ENCODE measurements at regions not wholly inside any gene's neighbourhood (a gene's known extent, or its start where the extent isn't known, plus 50 kb on each side); places are given as distances from the start of the nearest gene placed in this dataset.

- no peak for DNase-seq
Observed at GRCh38 chr17:33404070-33404819, 111.2 kb upstream of the ASIC2 start.

GRCh38 chr17:33416131-33416530, 123.0 kb upstream of the ASIC2 start:
- DNase-seq = no peak

GRCh38 chr17:33421933-33422332, 128.8 kb upstream of the ASIC2 start:
- no peak for DNase-seq

- DNase-seq = no peak
Observed at GRCh38 chr17:33433581-33433980, 140.5 kb upstream of the ASIC2 start.

- no peak for DNase-seq
Observed at GRCh38 chr17:33434841-33435240, 141.7 kb upstream of the ASIC2 start.

- no peak for DNase-seq
Observed at GRCh38 chr17:33435721-33436301, 142.7 kb upstream of the ASIC2 start.

- no peak for DNase-seq
Observed at GRCh38 chr17:33436321-33436720, 143.2 kb upstream of the ASIC2 start.

GRCh38 chr17:33438139-33438538, 145.0 kb upstream of the ASIC2 start:
- no peak for DNase-seq

GRCh38 chr17:33438578-33438977, 145.5 kb upstream of the ASIC2 start:
- no peak for DNase-seq

- DNase-seq = no peak
Observed at GRCh38 chr17:33442320-33442719, 149.2 kb upstream of the ASIC2 start.

GRCh38 chr17:33444731-33445130, 151.6 kb upstream of the ASIC2 start:
- DNase-seq = no peak

GRCh38 chr17:33447090-33447489, 154.0 kb upstream of the ASIC2 start:
- no peak for DNase-seq

- no peak for DNase-seq
Observed at GRCh38 chr17:33451221-33451620, 158.1 kb upstream of the ASIC2 start.

- DNase-seq = no peak
Observed at GRCh38 chr17:33457477-33457876, 164.4 kb upstream of the ASIC2 start.

- DNase-seq = no peak
Observed at GRCh38 chr17:33459078-33459940, 166.2 kb upstream of the ASIC2 start.

- DNase-seq = no peak
Observed at GRCh38 chr17:33460781-33461450, 167.8 kb upstream of the ASIC2 start.

GRCh38 chr17:33463887-33464286, 170.8 kb upstream of the ASIC2 start:
- no peak for DNase-seq

GRCh38 chr17:33464669-33465280, 171.7 kb upstream of the ASIC2 start:
- no peak for DNase-seq

- DNase-seq = no peak
Observed at GRCh38 chr17:33469421-33469820, 176.3 kb upstream of the ASIC2 start.

GRCh38 chr17:33469911-33470310, 176.8 kb upstream of the ASIC2 start:
- DNase-seq = no peak

- no peak for DNase-seq
Observed at GRCh38 chr17:33473061-33473460, 180.0 kb upstream of the ASIC2 start.

- DNase-seq = no peak
Observed at GRCh38 chr17:33474789-33475188, 181.7 kb upstream of the ASIC2 start.

Data from hypothalamus (tissue), 51 donors.